H9 (cell line): ENCODE measurements at regions not wholly inside any gene's neighbourhood (a gene's known extent, or its start where the extent isn't known, plus 50 kb on each side); places are given as distances from the start of the nearest gene placed in this dataset.

Source experiments
- DNase-seq: peaks from one replicate; pipeline ENCODE4 v3.0.0-alpha.2; 2017
- H2AFZ ChIP-seq: one replicate; pipeline ENCODE4 v1.6.1; 2013; ENCODE audit warnings: mild to moderate bottlenecking, low read length, control low read depth, moderate library complexity
- H2AK5ac ChIP-seq: 2 replicates; pipeline ENCODE4 v1.6.1; 2013; ENCODE audit warnings: low read length, control low read depth, mixed read lengths; ENCODE audit not compliant: insufficient read length
- H2BK120ac ChIP-seq: one replicate; pipeline ENCODE4 v1.6.1; 2013; ENCODE audit warnings: low read depth, mild to moderate bottlenecking, low read length, control low read depth, inconsistent platforms; ENCODE audit not compliant: poor library complexity, severe bottlenecking
- H2BK12ac ChIP-seq: 2 replicates; pipeline ENCODE4 v1.6.1; 2013; ENCODE audit warnings: low read length, control low read depth, mixed read lengths, low read depth; ENCODE audit not compliant: insufficient read length
- H2BK15ac ChIP-seq: 2 replicates; pipeline ENCODE4 v1.6.1; 2013; ENCODE audit warnings: low read depth, low read length, control low read depth
- H2BK20ac ChIP-seq: one replicate; pipeline ENCODE4 v1.6.1; 2013; ENCODE audit warnings: low read depth, mild to moderate bottlenecking, low read length, control low read depth, inconsistent platforms; ENCODE audit not compliant: poor library complexity, severe bottlenecking
- H2BK5ac ChIP-seq: 2 replicates; pipeline ENCODE4 v1.6.1; 2013; ENCODE audit warnings: low read length, control low read depth, mixed read lengths; ENCODE audit not compliant: insufficient read length
- H3K14ac ChIP-seq: 2 replicates; pipeline ENCODE4 v1.6.1; 2013; ENCODE audit warnings: low read length, control low read depth; ENCODE audit not compliant: insufficient read depth
- H3K18ac ChIP-seq: 2 replicates; pipeline ENCODE4 v1.6.1; 2013; ENCODE audit warnings: low read depth, mild to moderate bottlenecking, mixed read lengths, low read length, control low read depth; ENCODE audit not compliant: insufficient read length
- H3K23ac ChIP-seq: 2 replicates; pipeline ENCODE4 v1.6.1; 2013; ENCODE audit warnings: low read length, control low read depth, mixed read lengths, low read depth; ENCODE audit not compliant: insufficient read length
- H3K23me2 ChIP-seq: 2 replicates; pipeline ENCODE4 v1.6.1; 2013; ENCODE audit warnings: low read depth, mild to moderate bottlenecking, mixed read lengths, low read length, control low read depth; ENCODE audit not compliant: insufficient read length, poor library complexity, severe bottlenecking
- H3K27ac ChIP-seq: 2 replicates; pipeline ENCODE4 v1.5.1; 2013; ENCODE audit warnings: low read length, control low read depth, mixed read lengths, low read depth; ENCODE audit not compliant: insufficient read length
- H3K27me3 ChIP-seq: 2 replicates; pipeline ENCODE4 v1.6.1; 2013; ENCODE audit warnings: low read length, control low read depth, inconsistent platforms; ENCODE audit not compliant: insufficient read depth
- H3K4ac ChIP-seq: 2 replicates; pipeline ENCODE4 v1.6.1; 2013; ENCODE audit warnings: low read depth, mild to moderate bottlenecking, control low read depth, inconsistent platforms, low read length, moderate library complexity
- H3K4me1 ChIP-seq: 2 replicates; pipeline ENCODE4 v1.6.1; 2013; ENCODE audit warnings: low read length, control low read depth, inconsistent platforms; ENCODE audit not compliant: insufficient read depth
- H3K4me2 ChIP-seq: 2 replicates; pipeline ENCODE4 v1.6.1; 2013; ENCODE audit warnings: low read length, control low read depth, mixed read lengths; ENCODE audit not compliant: insufficient read length, insufficient read depth
- H3K56ac ChIP-seq: 2 replicates; pipeline ENCODE4 v1.6.1; 2013; ENCODE audit warnings: low read depth, mild to moderate bottlenecking, mixed read lengths, low read length, control low read depth; ENCODE audit not compliant: insufficient read length
- H3K79me1 ChIP-seq: 2 replicates; pipeline ENCODE4 v1.6.1; 2013; ENCODE audit warnings: low read depth, mild to moderate bottlenecking, moderate library complexity, low read length, control low read depth, inconsistent platforms; ENCODE audit not compliant: insufficient read depth, poor library complexity, severe bottlenecking
- H3K79me2 ChIP-seq: 2 replicates; pipeline ENCODE4 v1.6.1; 2013; ENCODE audit warnings: low read length, control low read depth, inconsistent platforms; ENCODE audit not compliant: insufficient read depth
- H3K9ac ChIP-seq: 2 replicates; pipeline ENCODE4 v1.6.1; 2013; ENCODE audit warnings: low read length, control low read depth, mixed read lengths; ENCODE audit not compliant: insufficient read length; ENCODE audit errors: extremely low read depth
- H3K9me3 ChIP-seq: one replicate; pipeline ENCODE4 v1.6.1; 2013; ENCODE audit warnings: low read depth, low read length, inconsistent platforms; ENCODE audit not compliant: control insufficient read depth
- H3T11ph ChIP-seq: one replicate; pipeline ENCODE4 v1.6.1; 2013; ENCODE audit warnings: mild to moderate bottlenecking, low read length, control low read depth, inconsistent platforms
- H4K20me1 ChIP-seq: one replicate; pipeline ENCODE4 v1.6.1; 2013; ENCODE audit not compliant: control insufficient read depth, insufficient read length, insufficient read depth
- H4K5ac ChIP-seq: 2 replicates; pipeline ENCODE4 v1.6.1; 2013; ENCODE audit warnings: low read depth, mild to moderate bottlenecking, mixed read lengths, low read length, control low read depth; ENCODE audit not compliant: insufficient read length
- H4K8ac ChIP-seq: replicated peaks from 2 replicates; pipeline ENCODE4 v1.6.1; 2013; ENCODE audit warnings: low read length, control low read depth, mixed read lengths, low read depth; ENCODE audit not compliant: insufficient read length
- H4K91ac ChIP-seq: 2 replicates; pipeline ENCODE4 v1.6.1; 2013; ENCODE audit warnings: low read depth, mild to moderate bottlenecking, moderate library complexity, mixed read lengths, low read length, control low read depth; ENCODE audit not compliant: insufficient read length
- H3K27ac Mint-ChIP-seq, 3 experiments: 2 replicates in 2 of 3; 3 replicates in 1 of 3; pipeline ENCODE4 v1.8.0; 2020 to 2021; ENCODE audit warnings: mixed read lengths in 3 of 3, mild to moderate bottlenecking in 1 of 3, moderate library complexity in 1 of 3
- H3K27me3 Mint-ChIP-seq: 2 replicates; pipeline ENCODE4 v1.8.0; 2021; ENCODE audit warnings: low read depth, mild to moderate bottlenecking, moderate library complexity, mixed read lengths
- H3K36me3 Mint-ChIP-seq, 3 experiments: 2 replicates in 2 of 3; 3 replicates in 1 of 3; pipeline ENCODE4 v1.8.0; 2020 to 2021; ENCODE audit warnings: low read depth in 3 of 3, mixed read lengths in 3 of 3; ENCODE audit not compliant: insufficient read depth in 1 of 3
- H3K4me1 Mint-ChIP-seq, 2 experiments: 2 replicates each; pipeline ENCODE4 v1.8.0; 2020; ENCODE audit warnings: mixed read lengths in 2 of 2
- H3K4me3 Mint-ChIP-seq, 2 experiments: 2 replicates in 1 of 2; 3 replicates in 1 of 2; pipeline ENCODE4 v1.8.0; 2020 to 2021; ENCODE audit warnings: mild to moderate bottlenecking in 2 of 2, mixed read lengths in 2 of 2, moderate library complexity in 1 of 2
- H3K9me3 Mint-ChIP-seq, 2 experiments: 2 replicates in 1 of 2; 3 replicates in 1 of 2; pipeline ENCODE4 v1.8.0; 2020; ENCODE audit warnings: mild to moderate bottlenecking in 2 of 2, mixed read lengths in 2 of 2, moderate library complexity in 1 of 2
- CTCF ChIP-seq: fragments of 200-600 bp; sonication (generic); conservative IDR thresholded peaks from 3 replicates; pipeline ENCODE4 v1.8.0; 2021; ENCODE audit warnings: antibody characterized with exemption, mild to moderate bottlenecking
- WGBS: extraction: QIAGEN DNeasy Blood & Tissue Kit; methylation state at CpG from one replicate; pipeline ENCODE4 v1.1.7; 2013; ENCODE audit warnings: missing lambda C conversion rate, low lambda C conversion rate, mixed read lengths; ENCODE audit not compliant: insufficient read length; ENCODE audit errors: extremely low coverage; 5-methylcytosine and 5-hydroxymethylcytosine counted together

- no peak overlapping the region for H3K27ac ChIP-seq
- no peak overlapping the region for H2AFZ ChIP-seq
- Mint-ChIP-seq H3K27me3 (peaks cover 38% of the 10 kb centered on the region), H3K9me3 (peaks cover 15 to 16% of the 10 kb centered on the region in 2 experiments), H3K4me3 (no peak overlapping the region), H3K27ac (no peak overlapping the region), H3K36me3 (peaks cover 14 to 16% (median 14%) of the 10 kb centered on the region in 3 experiments), H3K4me1 (peaks cover 27% of the 10 kb centered on the region in 2 experiments)
- H3K27me3 ChIP-seq, result no peaks in the 10 kb centered on the region
- H2BK120ac ChIP-seq, result no peak overlapping the region
- peaks cover 3% of the 10 kb centered on the region; the same call in 1 of the 2 replicates for H3K4me1 ChIP-seq
- no peak overlapping the region for H2BK20ac ChIP-seq
- H2AK5ac ChIP-seq, result no peak overlapping the region
- H2BK12ac ChIP-seq, result no peak overlapping the region
- no peak overlapping the region for H3K4ac ChIP-seq
- no peak overlapping the region for H3K18ac ChIP-seq
- no peak overlapping the region for H3K4me2 ChIP-seq
- H4K5ac ChIP-seq, result no peak overlapping the region
- no peaks in the 10 kb centered on the region for H3K9me3 ChIP-seq
- H4K8ac ChIP-seq, result no peak overlapping the region
- no peak overlapping the region for H3K23ac ChIP-seq
- H3K9ac ChIP-seq, result no peak overlapping the region
- no peak overlapping the region for H2BK15ac ChIP-seq
- no peak overlapping the region for H3T11ph ChIP-seq
- no peak overlapping the region for H3K56ac ChIP-seq
- no peaks in the 10 kb centered on the region for H3K79me2 ChIP-seq
- H4K91ac ChIP-seq, result no peak overlapping the region
- WGBS, result no CpG with 5 or more reads among the region's 7 CpGs
- peaks cover 5% of the 10 kb centered on the region for H3K23me2 ChIP-seq
- no peak for TF ChIP-seq CTCF
- H3K14ac ChIP-seq, result no peak overlapping the region
- no peak for DNase-seq
- H3K79me1 ChIP-seq, result no peaks in the 10 kb centered on the region
- H2BK5ac ChIP-seq, result no peak overlapping the region
- H4K20me1 ChIP-seq, result no peaks in the 10 kb centered on the region
These were observed 152.2 kb upstream of the AFDN start for GRCh38 chr6:167674486-167674885.
